Endometrium (tissue), 2 donors: ENCODE measurements at regions not wholly inside any gene's neighbourhood (a gene's known extent, or its start where the extent isn't known, plus 50 kb on each side); places are given as distances from the start of the nearest gene placed in this dataset.
"Not testable (repeated sequence)": the region's sequence is repeated elsewhere in the genome, so short reads cannot be mapped to it uniquely, and the experiment has no call there.

ENCODE experiments used
- FAIRE-seq: peaks from 2 replicates; lab custom pipeline; 2012; peaks lifted over from hg19 to GRCh38; lab: Jason Lieb, UNC
- donor health status: control.
- donor health status: control.

DNA sequence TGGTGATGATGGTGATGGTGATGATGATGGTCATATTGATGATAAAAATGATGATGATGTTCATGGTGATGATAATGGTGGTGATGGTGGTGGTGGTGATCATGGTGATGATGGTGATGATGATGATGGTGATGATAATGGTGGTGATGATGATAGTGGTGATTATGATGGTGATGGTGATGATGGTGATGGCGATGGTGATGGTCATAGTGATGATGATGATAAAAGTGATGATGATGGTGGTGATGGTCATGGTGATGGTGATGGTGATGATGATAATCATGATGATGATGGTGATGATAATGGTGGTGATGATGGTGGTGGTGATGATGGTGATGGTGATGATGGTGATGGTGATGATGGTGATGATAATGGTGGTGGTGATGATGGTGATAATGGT is 478.7 kb downstream of the TYW1 start:
- FAIRE-seq: no peak

DNA sequence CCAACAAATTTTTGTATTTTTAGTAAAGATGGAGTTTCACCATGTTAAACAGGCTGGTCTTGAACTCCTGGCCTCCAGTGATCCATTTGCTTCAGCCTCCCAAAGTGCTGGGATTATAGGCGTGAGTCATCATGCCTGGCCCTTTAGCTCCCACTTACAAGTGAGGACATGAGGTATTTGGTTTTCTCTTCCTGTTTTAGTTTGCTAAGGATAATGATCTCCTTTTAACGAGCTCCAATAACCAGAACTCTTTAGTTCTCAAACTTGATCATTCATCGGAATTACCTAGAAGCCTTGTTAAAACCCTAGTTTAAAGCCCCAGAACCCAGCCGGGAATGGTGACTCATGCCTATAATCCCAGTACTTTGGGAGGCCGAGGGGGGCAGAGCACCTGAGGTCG is 481.4 kb downstream of the TYW1 start:
- FAIRE-seq: no peak

DNA sequence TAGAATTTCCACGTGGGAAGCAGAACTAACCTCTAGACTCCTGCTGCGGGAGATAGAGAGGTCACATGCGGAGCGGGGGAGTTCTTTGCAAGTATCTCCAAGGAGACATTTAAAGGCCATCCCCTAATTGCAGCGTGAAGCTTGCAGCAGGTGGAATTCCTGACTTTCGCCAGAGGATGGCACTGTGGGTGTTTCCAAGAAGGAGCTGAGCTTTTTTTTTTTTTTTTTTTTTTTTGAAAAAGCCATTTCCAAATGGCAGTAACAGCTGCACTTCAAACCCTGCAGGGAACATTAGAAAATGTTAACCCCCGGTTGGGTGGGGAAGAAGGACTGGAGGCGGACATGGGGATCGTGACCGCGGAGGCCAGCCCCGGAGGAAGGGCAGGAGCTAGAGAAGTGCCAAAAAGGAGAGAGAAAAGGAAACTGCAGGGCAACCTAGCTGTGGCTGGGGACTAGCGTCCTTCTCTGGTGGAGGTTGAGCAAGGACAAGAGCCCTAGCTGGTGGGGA is 487.7 kb downstream of the TYW1 start:
- FAIRE-seq: peak; percentile 61

DNA sequence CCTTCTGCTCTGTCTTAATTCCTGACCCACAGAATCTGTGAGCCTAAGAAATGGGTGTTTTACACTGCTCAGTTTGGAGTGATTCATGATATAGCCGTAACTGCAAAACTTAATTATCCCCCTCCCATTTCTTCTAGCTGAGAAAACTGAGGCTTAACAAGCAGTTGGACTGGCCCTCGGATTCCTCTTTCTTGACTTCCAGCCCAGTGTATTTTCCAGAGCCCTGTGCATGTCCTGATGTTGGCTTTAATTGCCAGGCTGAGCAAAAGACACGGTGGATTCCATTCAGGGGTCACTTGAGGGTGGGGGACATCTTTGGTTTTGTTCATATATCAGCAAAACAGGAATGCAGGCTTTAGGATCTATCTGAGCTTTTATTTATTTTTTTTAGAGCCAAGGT is 489.8 kb downstream of the TYW1 start:
- no peak for FAIRE-seq

DNA sequence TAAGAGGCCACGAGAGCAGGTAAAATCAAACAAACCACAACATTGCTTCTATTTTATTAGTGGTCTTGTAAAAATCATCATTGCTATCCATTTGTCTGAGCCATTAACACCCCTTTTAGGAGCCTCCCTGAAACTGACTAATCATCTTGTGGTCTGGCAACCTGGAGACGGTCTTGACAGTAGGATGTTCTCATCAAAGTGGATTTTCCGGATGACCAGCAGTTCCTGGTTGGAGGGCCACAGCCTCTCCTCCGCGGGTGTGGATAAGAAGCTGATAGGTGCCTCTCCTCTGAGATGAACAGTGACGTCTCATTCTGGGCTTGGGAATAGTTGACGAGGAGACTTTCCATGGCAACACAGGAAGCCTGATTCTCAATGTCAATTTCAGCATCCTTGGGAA is 490.7 kb downstream of the TYW1 start:
- no peak for FAIRE-seq

DNA sequence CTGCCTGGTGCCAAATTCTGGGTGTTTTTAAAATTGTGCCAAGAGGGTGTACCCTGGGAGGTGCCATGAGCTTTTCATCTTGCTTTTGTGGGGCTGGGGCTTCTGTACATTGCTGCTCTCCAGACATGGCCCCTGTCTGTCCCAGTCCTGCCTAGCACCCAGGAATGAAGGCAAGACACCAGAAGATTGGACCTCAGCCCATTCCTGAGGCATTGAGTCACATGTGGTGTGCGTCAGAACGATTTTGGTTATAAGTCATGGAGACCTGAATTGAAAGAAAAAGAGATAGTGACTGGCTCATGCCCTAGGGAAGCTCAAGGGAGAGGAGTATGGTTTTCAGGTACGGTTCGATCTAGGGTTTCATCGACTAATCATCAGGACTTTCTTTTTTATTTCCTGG is 493.2 kb downstream of the TYW1 start:
- FAIRE-seq: no peak

DNA sequence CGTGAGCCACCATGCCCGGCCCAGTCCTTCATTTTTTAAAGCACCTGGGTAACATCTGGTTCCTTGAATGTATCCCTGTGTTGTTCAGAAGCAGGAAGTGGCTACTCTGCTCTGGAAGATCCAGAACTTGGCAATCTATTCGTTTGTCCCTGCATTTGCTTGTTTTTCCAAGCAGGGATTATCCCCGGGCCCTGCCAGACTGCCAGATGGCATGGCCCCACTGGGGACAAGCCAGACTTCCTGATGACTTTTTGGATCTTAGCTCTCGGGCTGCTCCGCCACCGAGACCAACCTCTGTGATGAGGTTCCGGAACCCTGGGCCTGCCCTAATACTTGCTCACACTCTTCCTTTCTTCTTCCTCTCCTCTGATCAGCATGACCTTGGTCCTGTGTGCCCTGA is 496.7 kb downstream of the TYW1 start:
- FAIRE-seq: no peak

DNA sequence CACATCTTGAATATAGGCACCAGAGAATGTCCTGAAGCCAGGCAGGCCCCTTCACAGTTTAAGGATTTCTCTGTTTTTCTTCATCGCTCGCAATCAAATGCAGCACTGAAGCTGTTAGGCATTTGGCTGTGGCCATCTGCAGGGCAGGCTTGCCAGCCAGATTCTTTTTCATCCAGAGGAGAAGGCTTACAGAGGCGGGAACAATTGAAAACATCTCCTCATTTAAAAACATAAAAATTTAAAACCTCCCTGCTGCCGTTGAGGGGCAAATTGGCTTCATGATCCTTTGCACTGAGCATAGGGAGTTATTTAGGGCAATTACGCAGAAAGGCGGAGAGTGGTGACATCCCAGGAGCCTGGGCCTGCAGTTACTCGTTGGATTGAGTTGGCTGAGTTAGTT is 500.0 kb downstream of the TYW1 start:
- FAIRE-seq: no peak

DNA sequence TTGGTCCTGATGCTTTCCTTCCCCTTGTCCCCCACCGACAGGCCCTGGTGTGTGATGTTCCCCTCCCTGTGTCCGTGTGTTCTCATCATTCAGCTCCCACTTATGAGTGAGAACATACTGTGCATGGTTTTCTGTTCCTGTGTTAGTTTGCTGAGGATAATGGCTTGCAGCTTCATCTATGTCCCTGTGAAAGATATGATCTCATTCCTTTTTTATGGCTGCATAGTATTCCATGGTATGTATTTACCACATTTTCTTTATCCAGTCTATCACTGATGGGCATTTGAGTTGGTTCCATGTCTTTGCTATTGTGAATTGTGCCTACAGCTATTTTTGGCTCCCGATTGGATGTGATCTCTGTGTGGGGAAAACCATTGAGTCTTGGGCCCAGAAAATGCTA is 501.3 kb downstream of the TYW1 start:
- not testable (repeated sequence) for FAIRE-seq

DNA sequence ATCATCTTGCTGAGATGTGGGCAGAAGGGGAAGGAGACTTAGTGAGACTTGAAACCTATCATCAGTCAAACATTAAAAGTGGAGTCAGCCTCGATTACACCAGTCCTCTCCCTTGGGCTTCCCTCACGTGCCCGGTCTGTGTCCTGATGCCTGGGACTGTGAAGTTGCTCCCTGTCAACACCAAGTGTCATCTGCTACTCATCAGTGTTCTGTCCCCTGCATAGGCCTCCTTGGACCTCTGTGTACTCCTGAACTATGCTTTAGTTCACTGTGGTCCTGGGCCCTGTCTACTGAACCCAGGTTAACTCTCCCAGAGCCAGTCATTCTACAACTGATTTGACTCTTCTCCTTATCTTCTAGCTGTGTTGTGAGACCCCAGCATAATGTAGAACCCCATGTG is 506.3 kb downstream of the TYW1 start:
- FAIRE-seq: no peak

DNA sequence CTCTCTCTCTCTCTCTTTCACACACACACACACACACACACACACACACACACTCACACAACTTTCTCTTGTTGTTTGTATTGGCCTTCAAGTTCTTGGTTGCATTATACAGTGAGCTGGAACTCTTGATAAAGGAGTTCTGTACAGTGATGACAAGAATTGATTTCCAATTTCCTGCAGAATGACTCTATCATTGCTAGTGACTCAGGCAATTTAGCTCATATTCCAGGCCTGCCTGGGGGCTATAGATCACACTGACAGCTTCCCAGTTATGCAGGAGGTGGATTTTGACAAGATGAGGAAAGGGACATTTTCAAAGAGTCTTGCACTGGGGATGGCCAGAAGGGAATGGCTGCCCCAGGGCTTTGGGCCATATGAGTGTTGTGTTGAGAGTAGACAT is 508.8 kb downstream of the TYW1 start:
- FAIRE-seq: no peak

DNA sequence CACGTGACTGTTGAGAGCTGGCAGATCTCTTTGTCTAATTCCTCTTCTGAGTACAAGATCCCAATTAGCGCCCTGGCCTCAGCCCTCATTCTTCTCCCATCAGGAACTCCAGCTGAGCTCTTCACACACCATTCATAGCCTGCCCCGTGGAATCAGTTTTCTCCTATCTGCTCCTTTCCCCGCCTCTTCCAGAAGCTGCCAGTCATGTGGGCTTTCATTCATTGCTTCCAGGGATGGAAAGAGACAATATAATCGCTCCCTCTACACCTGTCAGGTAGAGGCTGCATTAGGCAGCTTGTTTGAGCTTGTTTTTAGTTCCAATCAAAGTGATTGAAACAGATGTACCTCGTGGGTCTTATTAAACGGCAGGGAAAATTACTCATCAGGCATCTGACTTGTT is 515.8 kb downstream of the TYW1 start:
- FAIRE-seq: no peak

DNA sequence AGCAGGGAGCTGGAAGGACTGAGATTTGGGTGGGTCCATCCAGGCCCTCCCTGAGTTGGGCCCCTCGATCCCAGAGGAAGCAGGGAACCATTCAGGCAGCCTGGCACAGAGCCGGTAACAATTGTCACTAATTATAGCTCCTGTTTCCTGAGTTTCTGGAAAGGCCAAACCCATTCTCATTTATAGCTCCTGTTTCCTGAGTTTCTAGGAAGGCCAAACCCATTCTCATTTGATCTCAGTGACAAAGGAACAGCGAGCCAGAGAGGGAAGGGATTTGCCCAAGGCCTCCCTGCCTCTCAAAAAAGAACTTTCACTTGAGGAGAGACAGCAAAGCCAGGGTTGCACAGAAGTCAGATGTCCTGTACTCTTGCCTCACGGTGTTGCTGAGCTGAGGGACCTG is 521.9 kb downstream of the TYW1 start:
- no peak for FAIRE-seq

DNA sequence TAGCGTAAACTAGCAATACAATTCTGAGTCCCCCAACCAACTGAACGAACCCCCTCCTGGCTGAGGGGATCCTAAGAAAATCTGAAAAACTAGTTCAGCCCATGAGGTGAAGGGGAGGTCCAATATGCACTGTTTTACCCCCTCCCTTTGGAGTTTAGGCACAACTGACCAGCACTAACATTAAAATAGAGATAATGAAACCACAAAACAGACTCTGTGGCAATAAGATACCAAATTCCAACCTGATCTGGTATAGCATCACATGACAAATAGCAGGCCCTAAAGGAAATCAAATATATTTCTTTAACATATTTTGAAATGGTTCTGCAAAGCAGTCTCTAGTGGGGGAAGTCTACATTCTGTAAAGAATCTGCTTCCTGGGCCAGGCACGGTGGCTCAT is 522.5 kb downstream of the TYW1 start:
- no peak for FAIRE-seq

DNA sequence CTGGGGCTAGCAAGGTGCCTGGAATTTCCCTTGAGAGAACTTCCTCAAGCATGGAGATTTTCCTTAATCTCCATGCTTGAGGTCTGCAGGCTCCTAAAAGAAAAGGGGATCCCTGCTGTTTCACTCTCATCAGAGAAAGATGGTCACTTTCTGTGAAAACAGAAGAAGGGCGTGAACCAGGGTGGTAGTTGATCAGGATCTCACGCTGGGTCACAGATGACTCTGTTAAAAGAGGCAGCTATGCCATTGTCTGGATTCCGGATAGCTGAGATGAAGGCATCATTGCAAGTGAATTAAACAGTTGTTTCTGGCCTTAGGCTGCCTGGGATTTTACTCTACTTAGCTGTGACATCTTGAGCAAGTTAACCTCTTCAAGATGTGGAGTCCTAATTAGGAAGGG is 525.9 kb downstream of the TYW1 start:
- FAIRE-seq: no peak

DNA sequence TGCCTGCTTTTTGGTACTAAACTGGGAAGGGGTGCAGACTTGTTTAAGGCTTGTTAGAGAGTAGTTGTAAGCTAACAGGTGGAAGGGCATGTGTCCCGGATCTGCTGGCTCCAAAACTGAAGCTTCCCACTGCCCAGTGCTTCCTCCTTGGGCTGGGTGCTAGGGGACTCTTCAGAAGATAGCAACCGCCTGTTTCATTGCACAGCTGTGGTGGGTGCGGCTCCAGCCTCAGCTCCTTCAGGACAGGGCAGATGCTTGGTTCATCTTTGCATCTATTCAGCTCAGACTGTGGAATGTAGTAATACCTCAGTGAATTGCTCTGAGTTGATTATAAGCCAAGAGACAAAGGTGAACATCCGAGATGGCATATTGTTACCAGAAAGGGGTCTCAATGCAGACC is 527.1 kb downstream of the TYW1 start:
- no peak for FAIRE-seq

DNA sequence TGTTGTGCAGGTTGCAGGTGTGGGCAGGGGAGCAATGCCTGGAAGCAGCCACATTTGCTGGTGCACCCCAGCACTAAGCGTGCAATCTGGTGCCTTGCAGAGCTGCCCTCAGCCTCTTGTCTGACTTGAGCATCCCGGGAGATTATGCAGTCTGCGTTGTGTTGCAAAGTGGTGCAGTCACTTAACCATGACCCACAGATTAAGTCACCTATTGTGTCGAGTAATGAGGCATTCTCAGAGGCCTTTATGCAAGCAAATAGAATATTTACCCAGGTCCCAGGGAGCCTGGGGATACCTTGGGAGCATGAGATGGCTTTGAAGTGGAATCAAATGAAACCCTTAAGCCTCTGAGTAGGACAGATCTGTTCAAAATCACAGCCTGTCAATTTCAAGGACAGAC is 529.0 kb downstream of the TYW1 start:
- no peak for FAIRE-seq

DNA sequence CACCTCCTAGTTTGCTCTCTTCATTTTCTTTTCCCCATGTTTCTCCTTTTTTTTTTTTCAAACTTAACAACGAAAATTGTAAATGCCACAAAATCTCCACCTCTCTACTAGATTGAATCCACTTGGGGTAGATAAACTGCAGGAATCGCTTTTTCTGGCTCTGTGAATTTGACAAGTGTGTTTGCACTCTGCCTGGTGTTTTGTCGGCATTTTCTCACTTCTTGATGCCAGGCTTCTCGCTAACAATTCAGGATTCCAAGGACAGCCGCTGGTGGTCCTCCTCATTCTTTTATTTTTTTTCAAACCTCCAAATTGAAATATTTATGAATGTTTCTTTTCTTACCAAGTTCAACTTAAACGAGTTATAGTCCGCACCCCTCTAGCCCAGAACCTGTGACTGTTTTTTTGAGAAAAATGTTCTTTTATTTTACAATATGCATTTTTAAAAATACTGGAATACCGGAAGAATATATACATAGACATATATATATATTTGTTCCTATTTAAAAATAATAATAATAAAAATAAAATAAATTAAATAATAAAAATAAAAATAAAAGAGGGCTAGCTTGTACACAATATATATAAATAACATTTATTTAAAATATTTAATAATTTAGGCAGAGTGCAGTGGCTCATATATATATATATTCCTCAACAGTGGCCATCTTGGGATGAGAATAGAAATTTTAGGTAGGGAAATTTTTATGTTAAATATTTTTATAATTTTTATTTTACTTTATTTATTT is 538.8 kb downstream of the TYW1 start:
- peak; percentile 75 for FAIRE-seq

DNA sequence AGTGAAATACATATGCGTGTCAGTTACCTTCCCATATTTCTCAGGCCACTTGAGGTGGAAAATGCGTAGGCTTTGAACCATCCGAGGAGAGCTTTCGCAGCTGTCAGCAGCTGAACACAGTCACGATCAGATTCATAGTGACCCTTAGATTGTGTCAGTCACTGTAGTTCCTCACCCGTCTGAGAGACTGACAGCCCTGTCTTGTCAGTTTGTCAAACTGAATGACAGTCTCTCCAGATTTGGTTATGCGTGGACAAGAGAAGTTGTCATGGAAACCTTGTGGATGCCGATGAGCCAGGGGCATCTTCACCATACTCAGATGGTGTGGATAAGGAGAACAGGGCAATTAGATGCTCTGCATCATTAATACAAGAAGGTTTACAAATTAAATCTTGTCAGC is 546.3 kb downstream of the TYW1 start:
- FAIRE-seq: no peak

DNA sequence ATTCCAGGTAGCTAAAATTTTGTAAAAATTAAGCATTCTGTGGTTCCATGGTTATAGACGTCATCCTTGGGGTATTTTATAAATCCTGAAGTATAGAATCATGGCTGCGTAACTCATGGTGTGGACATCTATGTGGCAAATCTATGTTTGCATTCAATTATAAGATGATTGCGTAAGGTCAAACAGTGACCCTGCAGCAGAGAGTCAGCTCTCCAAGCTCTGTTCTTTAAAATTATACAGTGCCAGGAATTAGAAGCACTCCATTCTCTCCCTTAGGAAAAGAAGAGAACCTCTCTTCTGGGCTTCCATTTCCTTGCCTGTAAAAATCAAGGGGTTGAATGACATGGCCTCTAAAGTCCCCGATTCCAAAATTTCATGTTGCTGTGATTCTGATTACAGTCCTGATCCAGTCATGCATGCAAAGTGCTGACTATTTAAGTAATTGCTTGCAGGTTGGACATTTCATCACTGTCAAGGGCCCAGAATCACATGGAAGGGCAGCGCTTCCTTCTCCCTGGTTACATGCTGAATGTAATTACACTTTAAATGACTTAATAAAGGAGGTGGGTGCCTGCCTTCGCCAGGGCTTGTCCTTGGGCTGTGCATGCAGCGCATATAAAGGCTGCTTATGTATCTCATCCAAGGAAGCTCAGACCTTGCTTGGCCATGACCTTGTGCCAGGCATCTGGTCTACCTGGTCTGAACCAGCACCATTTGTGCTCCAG is 550.7 kb downstream of the TYW1 start:
- no peak for FAIRE-seq

DNA sequence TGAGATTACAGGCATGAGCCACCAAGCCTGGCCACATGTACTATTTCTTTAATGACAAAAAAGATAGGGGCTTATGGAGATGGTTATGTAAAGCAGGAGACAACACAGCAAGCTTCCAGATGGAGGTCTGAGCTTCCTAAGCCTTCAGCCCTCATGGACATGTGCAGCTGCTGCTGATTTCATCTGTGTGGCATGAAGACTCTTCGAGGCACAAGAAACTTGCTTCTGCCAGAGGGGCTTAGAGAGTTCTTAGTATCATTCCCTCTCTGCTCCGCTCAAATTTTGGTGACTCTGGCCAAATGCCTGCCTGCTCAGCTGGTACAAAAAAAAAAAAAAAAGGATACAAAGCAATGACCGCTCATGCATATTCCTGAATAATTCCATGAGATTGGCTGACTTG is 552.5 kb downstream of the TYW1 start:
- no peak for FAIRE-seq

DNA sequence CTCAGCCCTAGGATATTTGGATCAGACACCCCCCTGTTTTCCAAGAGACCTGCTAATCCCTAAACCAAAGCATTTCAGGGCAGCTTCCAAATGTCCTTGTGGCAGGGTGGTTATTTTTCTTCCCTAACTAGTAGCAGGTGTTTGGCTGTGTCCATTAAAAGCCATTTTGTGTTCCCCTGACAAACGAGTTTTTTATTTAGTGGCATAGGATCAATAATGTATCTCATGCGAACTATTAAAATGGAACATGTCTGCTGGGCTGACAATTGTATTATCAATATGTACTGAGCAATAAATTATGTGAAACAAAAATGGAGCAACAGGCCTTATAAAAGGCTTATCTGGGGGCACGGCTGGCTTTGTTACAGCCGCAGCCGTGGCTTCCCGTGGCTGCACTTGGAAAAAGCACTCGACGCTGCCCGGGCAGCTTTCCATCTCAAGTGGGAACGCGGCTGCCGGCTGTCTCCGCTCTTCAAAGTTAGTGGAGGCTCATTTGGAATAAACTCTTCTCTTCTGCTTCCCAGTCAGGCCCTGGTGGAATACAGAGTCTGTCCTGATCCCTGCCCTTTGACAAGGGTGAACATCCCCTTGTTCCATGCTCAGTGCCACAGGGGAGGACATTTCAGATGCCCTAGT is 554.3 kb downstream of the TYW1 start:
- FAIRE-seq: no peak

DNA sequence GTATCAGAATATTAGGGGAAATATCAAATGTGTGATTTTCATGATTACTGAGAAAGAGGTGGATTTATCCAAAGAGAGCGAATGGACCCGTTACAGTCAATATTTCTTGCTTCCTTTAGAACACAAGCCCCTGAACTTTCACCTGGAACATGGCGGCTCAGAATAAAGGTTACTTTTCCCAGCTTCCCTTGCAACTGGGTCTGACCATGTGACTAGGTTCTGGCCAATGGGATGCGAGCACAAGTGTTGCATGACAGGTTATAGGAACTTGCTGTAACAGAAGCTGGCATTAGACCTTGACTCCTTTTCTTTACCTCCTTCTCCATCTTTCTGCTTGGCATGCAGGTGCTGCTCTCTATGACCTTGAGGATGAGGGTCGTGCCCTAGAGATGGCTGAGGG is 556.1 kb downstream of the TYW1 start:
- FAIRE-seq: no peak
